Inflammatory macrophage treated with lipopolysaccharide for 1 hour (primary cell): ENCODE measurements at regions not wholly inside any gene's neighbourhood (a gene's known extent, or its start where the extent isn't known, plus 50 kb on each side); places are given as distances from the start of the nearest gene placed in this dataset.

Experiments used
- DNase-seq, 2 donors: peaks; one replicate each; pipeline ENCODE4 v3.0.0-alpha.2; 2020 to 2022

DNA sequence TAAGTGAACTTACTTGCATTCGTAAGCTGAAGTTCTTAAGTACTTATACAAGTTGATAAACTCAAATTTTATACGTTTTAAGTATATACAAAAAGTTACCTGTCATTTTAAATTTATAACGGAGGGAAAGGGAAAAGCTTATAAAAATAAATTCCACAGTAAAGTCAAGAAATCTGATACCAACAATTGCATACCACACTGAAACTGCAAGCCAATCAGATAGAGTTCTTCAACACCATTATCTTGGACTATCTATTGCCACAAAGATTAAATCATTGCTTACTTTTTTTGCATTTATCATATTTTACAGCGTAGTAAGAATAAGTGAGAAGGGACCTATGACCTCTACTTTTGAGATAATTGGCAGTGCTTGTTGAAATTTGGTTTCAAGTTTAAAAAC, 386.7 kb downstream of the TFAP2A start:
- no peak for DNase-seq

DNA sequence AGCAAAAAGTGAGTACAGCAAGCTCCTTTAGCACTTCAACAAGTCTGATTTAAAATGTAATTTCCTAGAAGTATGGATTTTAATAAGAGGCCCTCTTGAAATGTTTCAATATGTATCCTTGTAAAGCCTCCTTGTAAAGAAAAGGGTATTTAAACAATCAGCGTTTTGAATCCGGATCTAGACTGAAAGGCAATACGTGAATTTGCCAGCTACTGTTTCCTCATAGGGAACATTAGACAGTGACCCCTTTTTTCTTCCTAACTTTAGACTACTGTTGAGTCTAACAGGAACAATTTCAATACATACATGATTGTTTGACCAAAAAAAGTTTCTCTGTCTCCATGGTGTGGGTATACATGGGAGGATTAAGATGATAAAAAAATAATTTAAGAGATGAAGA, 395.0 kb downstream of the TFAP2A start:
- DNase-seq = no peak

DNA sequence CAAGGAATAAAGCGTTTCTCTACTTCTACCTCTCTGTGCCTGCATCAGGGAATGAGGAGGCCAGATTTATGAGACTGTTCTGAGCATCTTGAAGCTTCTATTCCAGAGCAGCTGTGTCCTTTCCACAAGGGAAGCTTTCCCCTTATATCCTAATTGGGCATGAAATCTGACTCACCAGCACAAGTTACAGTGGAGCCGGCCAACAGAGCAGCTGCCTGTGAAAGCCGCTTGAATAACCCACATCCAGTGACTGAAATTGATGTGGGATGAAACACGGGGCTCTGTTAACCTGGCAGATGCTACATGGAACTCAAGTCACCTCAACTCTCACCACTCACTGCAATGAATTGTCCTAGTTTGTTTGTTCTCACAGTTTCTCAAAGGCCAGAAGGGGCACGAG, 400.3 kb downstream of the TFAP2A start:
- DNase-seq = no peak

DNA sequence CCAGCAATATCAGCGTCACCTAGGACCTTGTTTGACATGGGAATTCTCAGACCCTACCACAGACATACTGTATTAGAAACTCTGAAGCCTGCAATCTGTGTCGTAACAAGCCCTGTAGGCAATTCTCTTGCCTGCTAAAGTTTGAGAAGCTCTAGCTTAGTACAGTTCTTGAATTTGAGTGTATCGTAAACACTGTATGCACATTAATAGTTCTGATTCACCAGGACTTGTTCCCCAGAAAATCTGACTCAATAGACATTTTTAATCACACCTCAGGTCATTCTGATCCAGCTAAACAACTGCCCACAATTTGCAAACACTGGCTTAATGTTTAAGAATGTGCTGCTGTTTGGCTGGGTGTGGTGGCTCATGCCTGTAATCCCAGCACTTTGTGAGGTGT, 414.3 kb downstream of the TFAP2A start:
- no peak for DNase-seq

DNA sequence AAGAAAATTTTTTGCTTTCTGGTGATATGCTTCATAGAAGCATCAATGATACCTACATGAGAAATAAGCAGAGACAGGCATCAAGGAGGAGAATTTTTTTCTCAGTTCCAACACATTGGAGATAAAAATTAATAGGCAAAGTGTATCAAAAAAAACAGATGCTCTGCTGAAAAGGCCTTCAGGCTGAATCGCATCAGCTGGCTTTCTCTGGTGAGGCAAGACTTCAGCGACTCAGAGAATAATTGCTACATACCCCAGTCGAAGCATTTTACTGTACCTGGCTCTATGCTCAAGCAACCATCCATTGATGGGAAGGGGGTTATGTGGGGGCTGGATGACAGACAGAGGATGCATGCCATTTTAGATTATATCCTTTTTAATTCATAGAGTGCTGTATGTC, 415.1 kb downstream of the TFAP2A start:
- DNase-seq = no peak

DNA sequence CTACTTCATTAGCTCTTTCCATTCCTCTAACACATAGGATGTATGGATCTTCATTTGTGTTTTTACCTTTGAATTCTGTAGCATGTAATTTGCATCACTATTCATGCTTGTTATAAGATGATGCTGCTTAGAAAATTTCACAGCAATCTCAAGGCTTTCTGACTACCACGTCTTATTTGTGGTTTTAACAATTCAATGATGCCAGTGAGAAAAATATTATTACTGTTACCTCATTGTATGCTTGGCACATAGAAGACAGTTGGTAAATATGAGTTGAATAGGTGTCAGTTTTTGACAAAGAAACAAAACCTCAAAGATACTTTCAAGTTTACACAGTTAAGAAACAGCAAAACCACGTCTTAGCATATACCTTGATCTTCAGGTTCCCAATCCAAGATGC, 428.6 kb downstream of the TFAP2A start:
- DNase-seq = no peak

DNA sequence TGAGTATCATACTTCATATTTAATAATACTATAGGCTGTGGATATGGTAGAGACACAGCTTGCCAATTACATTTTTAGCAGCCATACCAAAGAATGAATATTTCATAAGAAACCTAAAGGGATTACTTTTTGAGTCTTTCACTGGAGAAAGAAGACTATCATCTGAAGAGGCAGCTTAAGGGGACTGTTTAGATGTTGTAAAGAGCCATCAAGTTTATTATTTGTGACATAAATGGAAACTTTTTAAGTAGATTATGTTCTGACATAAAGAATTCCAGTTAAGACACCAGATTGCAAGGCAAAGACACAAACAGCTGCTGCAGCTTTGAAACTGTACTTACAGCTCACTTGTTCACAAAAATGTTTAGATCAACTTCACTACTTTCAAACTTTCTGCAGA, 429.4 kb downstream of the TFAP2A start:
- DNase-seq = no peak

DNA sequence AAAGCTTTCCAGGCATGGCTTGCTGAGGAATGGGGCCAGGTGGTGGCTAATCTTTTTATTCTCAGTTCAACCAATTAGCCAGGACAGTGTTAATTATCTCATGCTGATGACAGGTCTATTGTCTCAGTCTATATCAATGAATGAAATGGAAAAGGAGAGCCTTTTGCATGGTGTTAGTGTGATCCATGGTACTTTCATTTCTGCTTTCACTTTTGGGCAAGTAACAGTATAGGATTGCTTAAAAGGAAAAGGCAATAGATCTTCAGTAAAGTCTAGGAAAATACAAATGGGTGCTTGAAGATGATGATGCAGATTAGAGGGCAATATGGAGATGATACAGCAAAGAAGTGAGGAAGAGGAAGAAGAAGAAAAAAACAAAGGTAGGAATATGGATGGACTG, 430.3 kb downstream of the TFAP2A start:
- DNase-seq = no peak

DNA sequence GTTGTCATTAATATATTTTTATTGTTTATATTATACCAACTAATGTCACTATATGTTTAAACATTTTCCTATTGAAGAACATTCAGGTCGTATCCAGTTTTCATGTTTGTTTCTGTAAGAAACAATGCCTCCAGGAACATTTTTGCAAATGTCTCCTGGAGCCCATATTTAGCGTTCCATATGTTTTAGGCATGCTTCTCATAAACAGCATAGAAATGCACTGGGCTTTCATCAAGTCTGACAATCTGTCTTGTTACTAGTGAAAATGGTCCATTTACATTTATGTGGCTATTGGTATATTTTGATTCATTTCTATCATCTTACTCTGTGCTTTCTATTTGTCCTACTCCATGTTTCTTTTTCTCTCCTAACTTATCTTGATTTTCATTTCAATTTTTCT, 431.7 kb downstream of the TFAP2A start:
- no peak for DNase-seq

DNA sequence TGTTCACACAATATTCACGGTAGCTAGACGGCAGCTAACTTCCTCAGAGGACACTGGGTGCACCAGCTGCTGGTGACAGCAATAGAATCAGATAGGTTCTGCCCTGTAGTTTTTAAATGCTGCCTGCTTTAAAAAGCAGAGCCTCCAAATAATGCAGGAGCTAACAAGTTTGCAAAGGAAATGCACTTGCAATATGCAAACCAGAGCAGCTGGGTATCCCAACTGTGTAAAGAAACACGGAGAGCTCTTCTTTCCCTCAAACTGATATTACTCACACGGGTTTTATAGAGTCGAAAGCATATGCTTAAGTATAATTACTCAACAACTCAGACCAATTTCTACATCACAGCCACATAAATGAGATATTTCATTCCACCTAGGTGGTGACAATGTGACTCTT, 432.7 kb downstream of the TFAP2A start:
- DNase-seq = no peak

DNA sequence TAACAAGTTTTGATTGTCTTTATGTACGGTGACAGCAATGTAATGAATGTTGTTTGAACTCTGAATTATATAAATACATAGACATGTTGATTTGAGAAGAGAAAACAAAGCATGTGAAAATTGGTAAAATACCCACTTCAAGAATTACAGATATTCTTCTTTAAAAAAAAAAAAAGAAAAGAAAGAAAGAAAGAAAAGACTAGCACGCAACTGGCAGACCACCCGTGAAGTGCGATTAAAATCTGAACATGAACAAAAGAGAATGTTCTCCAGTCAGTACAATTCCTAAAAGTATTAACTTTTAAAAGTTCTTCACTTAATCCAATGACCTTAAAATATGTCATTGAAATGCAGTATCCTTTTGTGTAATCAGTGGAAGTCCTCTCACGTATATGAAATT, 434.9 kb downstream of the TFAP2A start:
- DNase-seq = no peak

DNA sequence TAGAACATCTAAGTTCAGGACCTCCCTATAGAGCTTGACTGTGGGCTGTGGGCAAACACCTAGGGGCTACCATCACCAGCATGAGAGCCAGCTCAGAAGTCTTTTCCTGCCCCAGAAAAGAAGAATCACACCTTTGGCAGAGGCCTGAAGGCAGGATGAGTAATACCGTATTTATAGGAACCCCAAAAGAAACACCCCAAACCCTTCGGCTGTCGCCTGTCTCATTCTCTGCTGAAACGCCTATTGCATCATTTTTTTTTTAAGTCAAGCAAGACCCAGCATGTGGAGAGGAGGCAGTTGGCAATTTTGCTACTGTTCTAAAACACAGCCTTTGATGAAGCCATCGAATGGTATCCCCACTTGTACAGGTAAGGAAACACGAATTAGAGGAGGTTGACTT, 436.4 kb downstream of the TFAP2A start:
- DNase-seq = no peak

DNA sequence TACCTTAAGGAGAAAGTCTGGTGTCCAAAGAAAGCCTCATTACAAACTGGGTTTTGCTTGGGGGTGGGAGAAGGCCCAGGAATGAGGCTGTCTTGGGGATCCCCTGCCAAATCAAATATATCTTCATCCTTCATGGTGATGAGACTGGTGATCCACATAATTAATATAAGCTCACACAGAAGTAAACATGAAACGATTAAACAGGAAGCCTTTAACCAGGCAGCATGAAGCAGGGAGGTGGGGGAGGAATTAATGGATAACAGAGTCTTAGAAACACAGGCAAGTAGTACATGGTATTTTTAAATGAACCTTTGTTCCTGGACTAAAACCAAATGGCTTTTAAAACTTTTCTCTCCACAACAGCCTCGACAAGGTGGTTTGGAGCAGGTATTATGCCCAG, 437.5 kb downstream of the TFAP2A start:
- DNase-seq = no peak

DNA sequence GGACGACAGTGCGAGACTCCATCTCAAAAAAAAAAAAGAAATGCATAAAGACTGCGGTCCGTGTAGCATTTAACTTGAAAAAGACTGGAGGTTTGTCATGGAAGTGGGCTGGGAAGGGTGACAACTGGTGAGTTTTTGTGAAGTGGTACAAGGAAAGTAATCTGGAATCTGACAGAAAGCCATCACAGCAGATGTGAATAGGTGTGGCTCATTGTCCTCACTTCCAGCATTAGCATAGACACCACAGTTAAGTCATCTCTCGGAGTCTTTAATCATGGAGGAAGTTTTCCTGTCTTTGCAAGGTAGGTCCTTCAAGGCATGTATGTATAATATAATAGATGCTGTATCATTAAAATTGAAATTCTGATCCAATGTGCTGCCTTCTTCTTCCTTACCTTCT, 453.2 kb downstream of the TFAP2A start:
- DNase-seq = no peak

DNA sequence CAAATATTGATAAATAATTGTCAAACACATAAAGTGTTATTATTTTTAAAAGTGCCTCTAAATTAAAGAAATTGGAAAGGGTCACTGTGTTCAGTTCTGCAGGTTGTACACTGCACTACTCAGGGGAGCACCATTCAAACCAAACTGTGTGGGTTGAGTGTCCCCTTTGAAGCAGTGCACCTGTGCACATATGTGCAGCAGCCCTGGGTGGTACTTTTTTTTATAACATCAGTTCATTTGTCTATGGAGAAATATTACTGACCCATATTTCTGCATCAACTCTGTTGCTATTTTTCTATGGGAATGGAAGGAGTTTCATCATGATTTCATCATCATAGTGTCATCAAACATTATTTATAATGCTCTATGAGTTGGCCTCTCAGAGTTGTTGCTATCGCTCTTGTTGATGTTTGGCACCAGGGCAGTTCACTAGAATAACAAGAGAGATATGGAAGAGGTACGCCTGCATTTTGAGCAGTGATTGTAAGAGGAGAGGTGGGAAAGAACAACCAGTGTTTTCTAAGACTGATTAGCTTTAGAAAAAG, 457.6 kb downstream of the TFAP2A start:
- DNase-seq = no peak

DNA sequence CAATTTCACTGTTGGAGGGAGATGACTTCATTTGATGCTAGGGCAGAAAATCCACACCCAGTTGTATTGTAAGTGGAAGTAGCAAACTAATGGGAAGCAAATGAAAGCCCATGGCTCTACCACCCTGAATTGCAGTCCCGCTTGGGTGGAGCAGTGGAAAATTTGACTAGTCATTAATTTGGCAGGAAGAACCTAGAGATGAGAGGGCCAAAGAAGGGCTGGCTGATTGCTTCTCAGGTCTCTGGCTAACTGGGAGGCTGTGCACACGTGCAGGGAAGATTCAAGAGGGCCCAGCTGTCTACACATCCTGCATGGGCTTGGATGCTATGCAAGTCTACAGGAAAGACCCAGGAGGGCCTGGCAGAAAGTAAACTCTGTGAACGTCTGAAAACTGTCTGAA, 466.2 kb downstream of the TFAP2A start:
- no peak for DNase-seq

DNA sequence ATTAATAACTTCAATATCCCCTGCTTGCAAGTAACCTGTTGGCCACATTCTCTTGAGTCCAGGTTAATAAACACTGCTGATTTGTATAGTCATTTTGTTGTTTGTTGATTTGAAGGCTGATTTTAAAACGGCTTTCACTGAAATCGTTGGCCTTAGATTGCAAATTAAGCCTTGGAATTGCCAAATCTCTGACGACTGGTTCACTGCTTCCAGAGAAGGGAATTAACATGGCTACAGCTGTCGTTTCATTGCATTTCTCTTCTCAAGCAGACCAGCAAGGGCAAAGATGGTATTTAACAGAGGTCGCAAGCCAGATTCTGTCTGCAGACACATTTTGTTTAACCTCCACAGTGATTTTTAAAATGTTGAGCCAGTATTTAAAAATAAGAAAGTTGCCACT, 470.9 kb downstream of the TFAP2A start:
- no peak for DNase-seq

DNA sequence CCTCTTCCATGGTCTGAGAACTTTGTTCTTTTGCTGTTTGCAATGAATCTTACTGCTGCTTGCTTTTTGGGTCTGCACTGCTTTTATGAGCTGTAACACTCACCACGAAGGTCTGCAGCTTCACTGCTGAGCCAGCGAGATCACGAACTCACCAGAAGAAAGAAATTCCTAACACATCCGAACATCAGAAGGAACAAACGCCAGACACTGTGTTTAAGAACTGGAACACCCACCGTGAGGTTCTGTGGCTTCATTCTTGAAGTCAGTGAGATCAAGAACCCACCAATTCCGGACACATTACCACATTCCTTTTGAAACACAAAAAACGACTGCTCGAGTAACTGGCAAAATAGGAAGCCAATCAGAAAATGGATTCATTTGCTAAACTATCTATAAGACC, 471.8 kb downstream of the TFAP2A start:
- no peak for DNase-seq

DNA sequence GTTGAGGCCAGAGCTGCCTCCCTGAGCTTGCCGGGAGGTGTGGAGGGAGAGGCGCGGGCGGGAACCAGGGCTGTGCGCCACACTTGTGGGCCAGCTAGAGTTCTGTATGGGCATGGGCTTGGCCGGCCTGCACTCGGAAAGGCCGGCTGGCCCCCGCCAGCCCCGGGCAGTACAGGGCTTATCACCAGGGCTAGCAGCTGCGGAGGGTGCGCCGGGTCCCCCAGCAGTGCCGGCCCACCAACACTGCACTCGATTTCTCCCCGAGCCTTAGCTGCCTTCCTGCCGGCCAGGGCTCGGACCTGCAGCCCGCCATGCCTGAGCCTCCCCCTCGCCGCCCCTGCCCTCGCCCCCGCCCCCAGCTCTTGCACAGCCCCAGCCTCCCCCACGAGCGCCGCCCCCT, 472.7 kb downstream of the TFAP2A start:
- DNase-seq = no peak

DNA sequence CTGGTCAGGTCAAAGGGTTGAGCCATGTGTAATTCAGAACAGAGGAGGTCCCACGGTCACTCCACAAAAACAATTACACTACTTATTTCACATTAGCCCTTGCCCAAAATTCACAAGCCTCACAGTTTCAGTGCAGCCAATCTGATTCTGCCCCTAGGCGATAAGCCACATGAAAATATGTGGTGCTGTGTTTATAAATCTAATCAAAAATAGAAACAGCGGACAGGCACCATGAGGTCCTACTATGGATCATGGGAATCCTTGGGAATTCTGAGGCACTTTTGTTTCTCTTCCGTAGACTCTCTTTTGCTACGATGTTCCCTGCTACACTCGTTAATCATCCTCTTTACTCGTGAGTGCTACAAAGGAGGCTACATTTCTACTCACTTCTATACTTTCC, 476.1 kb downstream of the TFAP2A start:
- DNase-seq = no peak

DNA sequence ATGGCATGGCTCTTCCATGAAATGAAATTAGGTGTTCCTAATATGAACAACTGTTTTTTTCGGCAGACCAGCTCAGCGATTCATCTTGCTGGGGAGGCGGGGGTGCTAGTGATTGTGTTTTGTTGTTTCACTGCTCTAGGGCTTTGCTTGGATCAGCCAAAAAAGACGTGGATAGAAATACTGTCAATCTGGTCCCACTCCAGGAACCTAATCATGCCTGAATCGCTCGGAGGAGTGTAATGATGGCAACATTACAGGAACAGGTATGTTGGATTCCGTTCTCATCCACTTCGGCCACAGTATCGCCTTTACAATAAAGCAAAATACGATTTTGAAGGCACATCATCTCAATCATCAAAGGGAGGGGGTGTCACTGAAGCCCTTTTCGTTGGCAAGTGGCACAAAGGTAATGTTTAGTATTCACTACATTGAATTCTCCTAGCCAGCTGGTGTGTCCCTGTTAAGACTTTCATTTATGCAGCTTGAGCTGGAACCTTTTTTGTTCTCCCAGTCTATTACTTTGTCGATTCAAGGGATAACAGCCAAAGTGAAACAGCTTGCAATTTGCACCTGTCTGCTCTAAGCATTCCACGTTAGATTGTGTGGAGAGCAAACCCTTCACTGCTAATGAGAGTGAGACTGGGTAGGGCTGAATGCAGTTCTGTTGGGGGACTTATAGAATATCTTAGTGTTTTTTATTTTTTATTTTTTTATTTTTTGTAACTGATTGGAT, 477.7 kb downstream of the TFAP2A start:
- no peak for DNase-seq

DNA sequence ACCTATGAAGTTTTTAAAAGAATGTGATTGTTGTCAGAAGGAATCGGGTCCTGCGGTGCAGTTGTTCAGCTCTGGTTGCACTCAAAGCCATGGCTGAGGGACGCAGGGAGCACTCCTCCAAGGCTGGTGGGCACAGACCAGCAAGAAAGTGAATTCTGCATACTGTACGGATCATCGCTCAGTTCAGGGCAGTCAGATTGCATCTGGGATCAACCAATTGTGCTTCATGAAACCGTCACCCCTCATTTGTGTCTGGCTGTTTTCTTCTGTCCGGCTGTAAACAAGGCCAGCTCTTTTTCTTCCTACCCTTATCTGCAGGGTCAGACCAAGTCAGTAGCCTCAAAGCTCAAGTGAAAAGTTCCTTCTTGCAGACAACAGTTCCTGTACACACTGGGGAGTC, 478.3 kb downstream of the TFAP2A start:
- DNase-seq = no peak

DNA sequence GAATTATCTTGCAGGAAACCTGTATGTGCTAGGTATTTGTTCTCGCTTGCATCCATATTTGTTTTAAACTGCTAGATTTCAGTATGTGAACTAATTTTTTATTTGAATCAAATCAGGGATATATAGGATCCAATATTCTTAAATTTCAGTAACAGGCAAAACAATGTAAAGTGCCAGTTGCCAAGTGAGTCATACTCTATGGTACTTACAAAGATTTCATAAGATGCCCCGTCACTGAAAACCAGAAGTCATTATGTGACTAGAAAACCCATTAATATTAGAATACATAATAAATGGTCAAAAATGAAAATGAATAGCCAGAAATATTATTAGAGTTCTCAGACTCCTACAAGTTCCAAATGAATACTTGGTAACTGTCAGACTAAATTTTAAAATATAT, 481.2 kb downstream of the TFAP2A start:
- DNase-seq = no peak

DNA sequence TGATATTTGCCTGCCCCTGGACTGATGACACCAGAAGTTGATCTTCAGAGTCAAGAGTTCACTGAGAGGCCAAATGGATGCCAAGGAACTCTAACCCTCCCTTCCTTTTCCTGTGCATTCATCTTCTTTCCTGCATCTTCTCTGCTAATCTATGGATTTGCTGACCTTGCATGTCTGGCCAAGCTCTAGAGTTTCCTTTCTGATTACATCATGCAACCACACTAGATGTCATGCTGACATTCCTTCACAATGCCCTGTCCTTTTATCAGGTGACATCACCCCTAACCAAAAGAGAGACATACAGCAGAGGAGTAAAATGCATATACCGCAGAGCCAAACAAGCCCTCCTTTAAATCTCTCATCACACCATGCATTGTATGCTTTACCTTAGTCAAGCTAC, 487.6 kb downstream of the TFAP2A start:
- no peak for DNase-seq

DNA sequence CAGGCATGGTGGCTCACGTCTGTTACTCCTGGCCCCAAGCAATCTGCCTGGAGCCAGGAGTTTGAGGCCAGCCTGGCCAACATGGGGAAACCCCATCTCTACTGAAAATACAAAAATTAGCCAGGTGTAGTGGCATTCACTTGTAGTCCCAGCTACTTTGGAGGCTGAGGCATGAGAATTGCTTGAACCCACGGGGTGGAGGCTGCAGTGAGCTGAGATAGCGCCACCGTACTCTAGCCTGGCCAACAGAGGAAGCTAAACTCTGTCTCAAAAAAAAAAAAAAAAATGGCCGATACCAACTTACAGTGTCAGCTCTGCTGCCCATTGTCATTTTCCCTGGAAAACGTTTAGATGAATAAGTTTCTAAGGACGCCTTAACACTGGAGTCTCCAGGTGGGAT, 489.9 kb downstream of the TFAP2A start:
- DNase-seq = no peak
